Trophoblast cell (in vitro differentiated cells and primary cell): ENCODE measurements at regions not wholly inside any gene's neighbourhood (a gene's known extent, or its start where the extent isn't known, plus 50 kb on each side); places are given as distances from the start of the nearest gene placed in this dataset.

Experiments used
- DNase-seq, 2 donors: peaks; one replicate each; pipeline ENCODE4 v3.0.0-alpha.2; 2016
- H2AFZ ChIP-seq: 2 replicates; pipeline ENCODE4 v1.6.1; 2013; ENCODE audit warnings: low read length, moderate library complexity, mild to moderate bottlenecking; ENCODE audit not compliant: insufficient read depth, poor library complexity
- H2AK5ac ChIP-seq: 2 replicates; pipeline ENCODE4 v1.6.1; 2013; ENCODE audit warnings: mild to moderate bottlenecking, low read length
- H2BK120ac ChIP-seq: 2 replicates; pipeline ENCODE4 v1.6.1; 2013; ENCODE audit warnings: low read length, mild to moderate bottlenecking, moderate library complexity; ENCODE audit not compliant: insufficient read depth, poor library complexity
- H2BK12ac ChIP-seq: 2 replicates; pipeline ENCODE4 v1.6.1; 2013; ENCODE audit warnings: mild to moderate bottlenecking, low read length, moderate library complexity
- H2BK5ac ChIP-seq: 2 replicates; pipeline ENCODE4 v1.6.1; 2013; ENCODE audit warnings: low read length, low read depth, moderate library complexity, mild to moderate bottlenecking; ENCODE audit not compliant: poor library complexity
- H3K14ac ChIP-seq: 2 replicates; pipeline ENCODE4 v1.6.1; 2013; ENCODE audit warnings: mild to moderate bottlenecking, low read length
- H3K18ac ChIP-seq: 2 replicates; pipeline ENCODE4 v1.6.1; 2013; ENCODE audit warnings: mild to moderate bottlenecking, low read length
- H3K23ac ChIP-seq: 2 replicates; pipeline ENCODE4 v1.6.1; 2013; ENCODE audit warnings: low read length
- H3K27ac ChIP-seq: 2 replicates; pipeline ENCODE4 v1.5.1; 2013; ENCODE audit warnings: low read depth, mild to moderate bottlenecking, inconsistent platforms, low read length, moderate library complexity
- H3K27me3 ChIP-seq: 2 replicates; pipeline ENCODE4 v1.6.1; 2013; ENCODE audit warnings: inconsistent platforms, mild to moderate bottlenecking, low read length, moderate library complexity; ENCODE audit not compliant: insufficient read depth
- H3K36me3 ChIP-seq, 2 experiments: 1 replicate in 1 of 2; 2 replicates in 1 of 2; pipeline ENCODE4 v1.6.1; 2013; ENCODE audit warnings: low read length in 2 of 2, mild to moderate bottlenecking in 2 of 2, moderate library complexity in 1 of 2; ENCODE audit not compliant: insufficient read depth in 2 of 2, control insufficient read depth in 1 of 2
- H3K4ac ChIP-seq: 2 replicates; pipeline ENCODE4 v1.6.1; 2013; ENCODE audit warnings: low read depth, mild to moderate bottlenecking, low read length, moderate library complexity
- H3K4me1 ChIP-seq, 2 experiments: 1 replicate in 1 of 2; 2 replicates in 1 of 2; pipeline ENCODE4 v1.6.1; 2013; ENCODE audit warnings: low read length in 2 of 2, mild to moderate bottlenecking in 2 of 2, moderate library complexity in 1 of 2; ENCODE audit not compliant: insufficient read depth in 2 of 2, control insufficient read depth in 1 of 2
- H3K4me2 ChIP-seq: 2 replicates; pipeline ENCODE4 v1.6.1; 2013; ENCODE audit warnings: inconsistent platforms, mild to moderate bottlenecking, low read length, moderate library complexity
- H3K4me3 ChIP-seq: 2 replicates; pipeline ENCODE4 v1.5.1; 2013; ENCODE audit warnings: mild to moderate bottlenecking, low read depth, low read length, inconsistent platforms
- H3K79me1 ChIP-seq: one replicate; pipeline ENCODE4 v1.6.1; 2013; ENCODE audit warnings: low read length
- H3K79me2 ChIP-seq: 2 replicates; pipeline ENCODE4 v1.6.1; 2013; ENCODE audit warnings: low read length, mild to moderate bottlenecking; ENCODE audit not compliant: control insufficient read depth, insufficient read depth, poor library complexity
- H3K9ac ChIP-seq: 2 replicates; pipeline ENCODE4 v1.6.1; 2013; ENCODE audit warnings: mild to moderate bottlenecking, low read length
- H3K9me3 ChIP-seq: 2 replicates; pipeline ENCODE4 v1.6.1; 2013; ENCODE audit warnings: low read depth, mild to moderate bottlenecking, control low read depth, inconsistent platforms, low read length; ENCODE audit not compliant: insufficient read depth
- H4K12ac ChIP-seq: 2 replicates; pipeline ENCODE4 v1.6.1; 2013; ENCODE audit warnings: low read depth, mild to moderate bottlenecking, low read length, moderate library complexity
- H4K8ac ChIP-seq: 2 replicates; pipeline ENCODE4 v1.6.1; 2013; ENCODE audit warnings: low read depth, mild to moderate bottlenecking, low read length, moderate library complexity
- H4K91ac ChIP-seq: one replicate; pipeline ENCODE4 v1.6.1; 2013; ENCODE audit warnings: low read depth, mild to moderate bottlenecking, low read length, moderate library complexity
- WGBS: extraction: QIAGEN DNeasy Blood & Tissue Kit; methylation state at CpG from one replicate; pipeline ENCODE4 v1.1.7; 2013; ENCODE audit warnings: missing lambda C conversion rate; ENCODE audit not compliant: insufficient read length, insufficient coverage; ENCODE audit errors: extremely low coverage; 5-methylcytosine and 5-hydroxymethylcytosine counted together

GRCh38 chr2:239567786-239568185, 167.0 kb upstream of the HDAC4 start:
- Histone ChIP-seq H3K18ac (no peak overlapping the region), H3K4ac (no peak overlapping the region), H3K14ac (no peak overlapping the region), H2BK5ac (no peak overlapping the region), H3K4me1 (peaks cover 0 to 4% of the 10 kb centered on the region in 2 experiments), H3K79me1 (no peaks in the 10 kb centered on the region), H4K12ac (no peak overlapping the region), H3K9ac (no peak overlapping the region), H3K4me2 (no peak overlapping the region), H3K27ac (no peak overlapping the region), H3K36me3 (no peaks in the 10 kb centered on the region), H3K23ac (no peak overlapping the region), H2AFZ (no peak overlapping the region), H2BK120ac (no peak overlapping the region), H4K8ac (no peak overlapping the region), H3K79me2 (no peaks in the 10 kb centered on the region), H2BK12ac (no peak overlapping the region), H4K91ac (no peak overlapping the region), H2AK5ac (no peak overlapping the region), H3K4me3 (no peak overlapping the region), H3K27me3 (no peaks in the 10 kb centered on the region), H3K9me3 (peaks cover 5% of the 10 kb centered on the region)
- DNase-seq, result no peak
- no CpG with 5 or more reads among the region's 13 CpGs for WGBS

DNA sequence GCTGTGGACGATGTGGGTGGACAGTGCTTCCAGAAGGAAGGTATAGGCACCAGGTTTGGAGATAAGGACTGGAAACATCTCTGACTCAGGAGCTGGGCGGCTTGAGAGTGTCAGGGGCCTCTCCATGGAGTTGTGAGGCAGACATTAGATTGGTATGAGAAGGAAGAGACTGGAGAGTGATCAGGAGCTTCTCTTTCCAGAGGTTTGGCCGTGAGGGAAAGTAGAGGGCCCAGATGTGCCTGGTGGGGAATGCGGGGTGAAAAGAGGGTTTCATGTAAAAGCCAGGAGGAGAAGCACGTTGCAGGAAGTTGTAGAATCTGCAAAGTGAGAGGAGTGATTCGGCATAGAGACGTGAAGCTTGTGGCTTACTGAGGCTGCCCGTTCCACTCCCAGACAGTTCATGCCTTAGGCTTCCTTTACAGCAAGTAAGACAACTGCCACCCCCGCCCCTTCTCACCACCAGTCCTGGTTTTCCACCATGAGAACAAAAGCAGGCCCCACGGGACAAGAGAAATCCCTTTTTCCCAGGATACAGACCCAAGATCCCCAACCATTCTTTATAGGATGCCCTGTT, 166.3 kb upstream of the HDAC4 start:
- Histone ChIP-seq H3K27me3 (no peaks in the 10 kb centered on the region), H3K4ac (no peak overlapping the region), H2BK120ac (no peak overlapping the region), H2AK5ac (no peak overlapping the region), H3K4me3 (no peak overlapping the region), H2BK5ac (no peak overlapping the region), H3K4me1 (peaks cover 0 to 4% of the 10 kb centered on the region in 2 experiments), H2AFZ (no peak overlapping the region), H3K18ac (no peak overlapping the region), H4K8ac (no peak overlapping the region), H3K9me3 (peaks cover 5% of the 10 kb centered on the region), H4K91ac (no peak overlapping the region), H3K79me2 (no peaks in the 10 kb centered on the region), H4K12ac (no peak overlapping the region), H3K4me2 (no peak overlapping the region), H2BK12ac (no peak overlapping the region), H3K14ac (no peak overlapping the region), H3K27ac (no peak overlapping the region), H3K9ac (no peak overlapping the region), H3K23ac (no peak overlapping the region), H3K36me3 (no peaks in the 10 kb centered on the region), H3K79me1 (no peaks in the 10 kb centered on the region)
- DNase-seq, result no peak
- no CpG with 5 or more reads among the region's 10 CpGs for WGBS

DNA sequence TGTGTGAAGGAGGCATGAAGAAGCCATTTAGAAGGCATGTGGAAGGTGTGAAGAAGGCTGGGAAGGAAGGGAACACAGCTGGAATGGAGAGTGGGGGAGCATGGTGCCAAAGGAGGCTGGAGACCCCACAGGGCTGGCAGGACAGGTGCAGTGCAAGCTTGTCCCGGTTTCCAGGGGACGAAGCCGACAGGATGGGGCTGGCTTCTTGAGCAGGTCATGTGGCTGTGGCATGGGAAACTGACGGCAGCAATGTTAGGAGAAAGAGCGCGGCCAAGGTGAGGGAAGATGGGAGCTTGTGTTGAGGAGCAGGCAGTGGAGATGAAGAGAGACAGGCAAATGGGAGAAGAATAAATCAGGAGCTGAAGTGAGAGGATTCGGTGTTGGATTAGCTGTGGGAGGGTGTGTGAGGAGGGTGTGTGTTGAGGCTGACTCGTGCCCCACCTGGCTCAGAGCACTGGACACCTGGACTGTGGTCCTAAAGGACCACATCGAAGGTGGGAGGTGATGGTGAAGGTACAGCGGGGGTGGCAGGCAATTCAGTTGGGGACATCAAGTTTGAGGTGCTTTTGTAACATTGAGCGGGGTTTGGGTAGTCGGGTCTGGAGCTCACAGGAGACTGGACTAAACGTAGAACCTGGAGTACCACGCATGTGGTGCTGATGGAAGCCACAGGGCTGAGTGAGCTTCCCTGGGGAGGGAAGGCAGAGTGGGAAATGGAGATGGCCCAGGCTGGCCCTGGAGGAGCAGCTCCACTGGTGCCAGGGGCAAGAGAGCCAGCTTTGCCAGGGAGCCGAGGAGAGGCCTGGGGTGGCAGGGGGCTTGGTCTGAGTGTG, 165.6 kb upstream of the HDAC4 start:
- Histone ChIP-seq H3K27me3 (no peaks in the 10 kb centered on the region), H4K12ac (no peak overlapping the region), H3K18ac (no peak overlapping the region), H3K27ac (no peak overlapping the region), H3K9ac (no peak overlapping the region), H3K23ac (no peak overlapping the region), H3K14ac (no peak overlapping the region), H2AK5ac (no peak overlapping the region), H3K4me2 (no peak overlapping the region), H3K36me3 (no peaks in the 10 kb centered on the region), H4K91ac (no peak overlapping the region), H3K79me1 (no peaks in the 10 kb centered on the region), H3K4ac (no peak overlapping the region), H4K8ac (no peak overlapping the region), H2BK12ac (no peak overlapping the region), H2BK5ac (no peak overlapping the region), H3K4me3 (no peak overlapping the region), H3K9me3 (peaks cover 5% of the 10 kb centered on the region), H2BK120ac (no peak overlapping the region), H3K4me1 (peaks cover 0 to 4% of the 10 kb centered on the region in 2 experiments), H3K79me2 (no peaks in the 10 kb centered on the region), H2AFZ (no peak overlapping the region)
- no peak for DNase-seq
- WGBS, result 100% methylated on average over 1 of the region's 15 CpGs

DNA sequence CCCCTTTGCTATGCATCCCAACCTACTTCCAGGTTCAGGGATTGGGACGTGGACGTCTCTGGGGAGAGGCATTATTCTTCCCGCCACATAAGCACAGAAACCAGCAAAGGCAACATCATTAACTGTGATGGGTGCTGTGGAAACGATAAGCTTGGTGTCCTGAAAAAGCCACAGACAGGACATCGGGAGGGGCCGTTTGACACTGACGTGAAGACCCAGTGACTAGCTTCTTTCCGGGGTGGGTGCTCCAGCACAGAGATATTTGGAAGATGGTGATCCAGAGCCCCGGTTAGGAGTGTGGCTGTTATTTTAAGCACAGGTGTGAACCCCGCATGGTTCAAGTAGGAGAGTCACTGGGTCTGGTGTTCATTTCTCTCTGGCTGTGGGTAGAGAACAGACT, 163.8 kb upstream of the HDAC4 start:
- no peaks in the 10 kb centered on the region for H3K27me3 ChIP-seq
- no peaks in the 10 kb centered on the region for H3K79me1 ChIP-seq
- no peak overlapping the region for H2AK5ac ChIP-seq
- H3K36me3 ChIP-seq, result no peaks in the 10 kb centered on the region
- H3K4me3 ChIP-seq, result no peak overlapping the region
- H2BK12ac ChIP-seq, result no peak overlapping the region
- no peak overlapping the region for H3K9ac ChIP-seq
- no peak overlapping the region for H3K4ac ChIP-seq
- no peak overlapping the region for H2BK120ac ChIP-seq
- DNase-seq, result no peak
- peaks cover 5% of the 10 kb centered on the region for H3K9me3 ChIP-seq
- WGBS, result no CpG with 5 or more reads among the region's 10 CpGs
- no peak overlapping the region for H4K91ac ChIP-seq
- H3K14ac ChIP-seq, result no peak overlapping the region
- no peak overlapping the region for H4K12ac ChIP-seq
- no peak overlapping the region for H3K18ac ChIP-seq
- no peak overlapping the region for H3K27ac ChIP-seq
- no peak overlapping the region for H2BK5ac ChIP-seq
- H3K4me2 ChIP-seq, result no peak overlapping the region
- no peak overlapping the region for H2AFZ ChIP-seq
- H3K79me2 ChIP-seq, result no peaks in the 10 kb centered on the region
- H3K4me1 ChIP-seq, result peaks cover 0 to 4% of the 10 kb centered on the region in 2 experiments
- no peak overlapping the region for H3K23ac ChIP-seq
- H4K8ac ChIP-seq, result no peak overlapping the region
